ENCODE measurements at regions not wholly inside any gene's neighbourhood (a gene's known extent, or its start where the extent isn't known, plus 50 kb on each side); places are given as distances from the start of the nearest gene placed in this dataset.

DNA sequence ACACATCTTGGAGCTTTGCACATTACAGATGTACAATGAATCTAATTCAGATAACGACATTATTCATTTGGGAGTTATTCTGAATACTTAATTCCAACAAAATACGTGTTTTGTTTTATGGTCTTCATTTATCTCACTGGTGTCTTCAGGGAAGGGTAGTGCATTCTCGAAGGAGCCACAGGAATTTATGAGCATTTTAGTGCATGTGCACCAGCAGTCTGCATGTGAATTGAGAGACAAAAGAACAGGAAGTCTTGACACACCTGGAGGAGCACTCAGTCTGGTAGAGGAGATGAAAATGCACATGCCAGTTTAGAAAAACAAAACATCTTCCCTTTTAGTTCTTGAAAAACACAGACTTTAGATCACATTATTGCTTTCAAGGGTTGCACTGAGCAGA lies 228.7 kb downstream of the LRATD1 start:
- TF ChIP-seq EZH2 (IDR thresholded peaks at IDR 0.05) (no peak), POLR2AphosphoS5 (IDR thresholded peaks at IDR 0.05; ENCODE audit: borderline replicate concordance, low read depth, low read length) (no peak)
